CD4-positive, alpha-beta T cell treated with Interleukin-4 for 1 hour (primary cell): ENCODE measurements at regions not wholly inside any gene's neighbourhood (a gene's known extent, or its start where the extent isn't known, plus 50 kb on each side); places are given as distances from the start of the nearest gene placed in this dataset.
"Not testable (repeated sequence)": the region's sequence is repeated elsewhere in the genome, so short reads cannot be mapped to it uniquely, and the experiment has no call there.

Experiments used
- DNase-seq, 2 donors: peaks; one replicate each; pipeline ENCODE4 v3.0.0-alpha.2; 2020 to 2022

GRCh38 chr22:27105142-27106025 is 448.0 kb downstream of the MIAT start:
- no peak for DNase-seq

- DNase-seq, result no peak
Observed at GRCh38 chr22:27106985-27107384, 449.6 kb downstream of the MIAT start.

DNA sequence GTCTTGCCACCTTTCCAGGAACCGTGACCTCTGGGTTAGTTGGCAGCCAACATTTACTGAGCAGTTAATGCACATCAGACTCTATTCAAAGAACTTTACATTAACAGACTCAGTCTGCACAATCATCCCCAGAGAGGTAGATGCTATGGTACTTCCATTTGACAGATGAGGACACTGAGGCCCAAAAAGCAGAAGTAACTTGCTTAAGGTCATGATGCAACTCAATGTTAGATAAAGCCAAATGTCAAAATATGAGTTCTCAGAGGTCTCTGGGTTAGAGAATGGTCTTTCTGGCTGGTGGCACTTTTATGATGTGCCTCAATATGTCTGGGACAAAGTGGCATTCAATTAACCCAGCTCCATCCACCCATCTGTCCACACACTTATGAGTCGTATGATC is 450.0 kb downstream of the MIAT start:
- no peak for DNase-seq

GRCh38 chr22:27107824-27108223 is 450.4 kb downstream of the MIAT start:
- DNase-seq, result peak in 1 of 2 donors; percentile 34

GRCh38 chr22:27108425-27109114 is 451.2 kb downstream of the MIAT start:
- DNase-seq, result no peak

- not testable (repeated sequence) for DNase-seq
Observed at GRCh38 chr22:27109406-27109805, 452.0 kb downstream of the MIAT start.

DNA sequence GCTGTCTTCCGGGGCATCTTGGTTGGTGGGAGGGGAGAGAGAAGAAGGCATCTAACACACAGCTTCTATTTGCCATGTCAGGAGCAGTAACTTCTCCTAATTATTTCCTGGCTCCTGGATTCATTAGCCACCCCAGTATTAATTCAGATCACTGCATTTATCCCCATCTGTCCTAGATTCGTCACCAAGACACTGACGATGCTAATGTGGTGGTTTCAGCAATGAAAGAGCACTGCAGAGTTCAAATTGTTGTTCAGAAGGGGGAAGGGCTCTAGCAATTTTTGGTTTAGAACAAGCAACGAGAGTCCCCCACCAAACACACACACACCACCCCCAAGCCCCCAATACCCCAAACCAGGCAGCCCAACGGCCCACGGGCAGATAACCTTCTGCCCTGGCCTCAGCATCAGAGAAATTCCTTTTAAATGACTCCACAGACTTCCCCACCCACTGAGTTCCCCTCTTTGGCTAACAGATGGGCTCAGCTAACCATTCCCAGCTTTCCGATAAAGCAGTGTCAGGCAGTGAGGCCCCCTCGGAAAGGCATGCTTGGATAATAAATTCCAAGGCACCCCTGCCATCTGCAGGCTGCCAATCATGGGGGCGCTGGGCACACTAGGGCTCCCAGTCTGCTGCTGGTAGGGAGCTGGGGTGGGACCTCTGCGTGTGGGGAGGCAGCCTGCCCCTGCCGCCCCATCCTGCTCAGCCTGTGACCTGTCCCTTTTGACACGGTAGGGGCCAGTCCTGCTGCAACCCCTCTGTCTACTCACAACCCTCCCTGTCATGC is 453.5 kb downstream of the MIAT start:
- DNase-seq, result no peak

DNA sequence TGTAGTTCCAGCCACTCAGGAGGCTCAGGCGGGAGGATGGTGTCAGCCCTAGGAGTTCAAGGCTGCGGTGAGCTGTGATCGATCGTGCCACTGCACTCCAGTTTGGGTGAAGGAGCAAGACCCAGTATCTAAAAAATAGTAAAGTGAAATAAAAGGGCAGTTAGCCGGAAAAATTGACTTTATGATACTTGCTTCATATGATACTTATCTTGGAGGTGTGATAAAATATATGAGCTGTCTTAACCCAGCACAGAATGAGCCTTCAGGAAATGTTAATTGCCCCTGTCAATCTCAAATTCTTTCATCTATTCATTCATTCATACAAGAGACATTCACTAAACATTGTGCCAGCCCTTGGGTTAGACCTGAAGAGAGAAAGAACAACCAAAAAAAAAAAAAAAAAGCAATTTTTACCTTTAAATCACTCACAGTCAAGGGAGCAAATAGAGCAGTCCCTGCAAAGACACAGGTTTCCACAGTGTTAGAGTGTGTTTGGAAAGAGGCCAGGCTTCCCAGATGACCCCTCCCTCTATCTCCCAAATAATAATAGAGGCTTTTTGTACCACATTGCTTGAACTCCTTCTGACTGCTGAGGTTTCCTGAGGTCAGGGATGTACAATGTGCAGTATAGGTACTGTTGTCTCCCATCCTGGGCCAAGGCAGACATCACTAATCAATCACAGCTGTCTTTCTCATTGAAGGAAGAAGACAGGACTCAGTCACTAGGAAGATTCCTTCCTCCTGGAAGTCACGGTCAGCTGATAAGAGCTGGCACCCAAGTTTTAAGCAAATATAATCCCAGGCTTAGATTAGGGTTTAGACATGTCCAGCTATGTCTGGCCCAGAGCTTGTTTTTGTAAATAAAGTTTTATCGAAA is 454.6 kb downstream of the MIAT start:
- no peak for DNase-seq

GRCh38 chr22:27113211-27113635 is 455.8 kb downstream of the MIAT start:
- DNase-seq, result peak; percentile 1 to 76

- no peak for DNase-seq
Observed at GRCh38 chr22:27113641-27114040, 456.3 kb downstream of the MIAT start.

DNA sequence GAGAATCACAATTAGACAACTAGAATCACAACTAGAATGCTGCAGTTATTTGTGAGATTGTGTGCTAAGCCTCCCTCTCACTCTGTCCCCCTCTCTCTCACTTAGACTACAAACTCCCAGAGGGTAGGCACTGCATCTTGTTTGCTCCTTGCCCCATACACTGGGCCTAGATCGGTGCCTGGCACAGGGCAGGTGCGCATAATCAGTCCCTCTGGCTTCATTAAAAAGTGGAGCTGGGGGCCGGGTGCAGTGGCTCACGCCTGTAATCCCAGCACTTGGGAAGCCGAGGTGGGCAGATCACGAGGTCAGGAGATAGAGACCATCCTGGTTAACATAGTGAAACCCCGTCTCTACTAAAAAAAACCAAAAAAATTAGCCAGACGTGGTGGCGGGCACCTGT is 456.8 kb downstream of the MIAT start:
- DNase-seq, result no peak

- no peak for DNase-seq
Observed at GRCh38 chr22:27115410-27115809, 458.0 kb downstream of the MIAT start.

- no peak for DNase-seq
Observed at GRCh38 chr22:27115816-27116256, 458.4 kb downstream of the MIAT start.

DNA sequence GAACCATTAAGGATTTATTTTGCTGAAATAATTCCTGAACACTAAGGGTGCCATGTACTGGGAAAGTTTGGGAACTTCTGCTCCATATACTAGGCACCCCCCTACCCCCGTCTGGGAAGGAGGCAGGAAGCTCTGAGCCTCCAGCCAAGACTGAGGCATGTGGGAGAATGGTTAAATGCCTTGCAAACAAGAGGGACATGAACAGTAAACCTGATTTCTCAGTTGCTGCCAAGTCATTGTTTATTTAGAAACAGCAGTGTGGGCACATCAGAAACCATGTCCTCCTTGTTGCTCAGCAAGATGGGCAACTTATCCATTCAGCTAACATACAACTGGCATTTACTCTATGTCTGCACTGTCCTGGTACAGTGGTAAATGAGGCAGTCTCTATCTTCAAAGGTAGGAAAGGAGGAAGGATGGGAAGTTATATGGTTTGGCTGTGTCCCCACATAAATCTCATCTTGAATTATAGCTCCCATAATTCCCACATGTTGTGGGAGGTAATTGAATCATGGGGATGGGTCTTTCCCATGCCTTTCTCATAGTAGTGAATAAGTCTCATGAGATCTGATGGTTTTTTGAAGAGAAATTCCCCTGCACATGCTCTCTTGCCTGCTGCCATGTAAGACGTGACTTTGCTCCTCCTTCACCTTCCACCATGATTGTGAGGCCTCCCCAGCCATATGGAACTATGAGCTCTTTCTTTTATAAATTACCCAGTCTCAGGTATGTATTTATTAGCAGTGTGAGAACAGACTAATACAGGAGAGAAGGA is 459.1 kb downstream of the MIAT start:
- no peak for DNase-seq

- DNase-seq, result no peak
Observed at GRCh38 chr22:27120036-27120435, 462.6 kb downstream of the MIAT start.

- DNase-seq, result no peak
Observed at GRCh38 chr22:27122574-27122973, 465.2 kb downstream of the MIAT start.

- DNase-seq, result no peak
Observed at GRCh38 chr22:27123880-27124279, 466.5 kb downstream of the MIAT start.

DNA sequence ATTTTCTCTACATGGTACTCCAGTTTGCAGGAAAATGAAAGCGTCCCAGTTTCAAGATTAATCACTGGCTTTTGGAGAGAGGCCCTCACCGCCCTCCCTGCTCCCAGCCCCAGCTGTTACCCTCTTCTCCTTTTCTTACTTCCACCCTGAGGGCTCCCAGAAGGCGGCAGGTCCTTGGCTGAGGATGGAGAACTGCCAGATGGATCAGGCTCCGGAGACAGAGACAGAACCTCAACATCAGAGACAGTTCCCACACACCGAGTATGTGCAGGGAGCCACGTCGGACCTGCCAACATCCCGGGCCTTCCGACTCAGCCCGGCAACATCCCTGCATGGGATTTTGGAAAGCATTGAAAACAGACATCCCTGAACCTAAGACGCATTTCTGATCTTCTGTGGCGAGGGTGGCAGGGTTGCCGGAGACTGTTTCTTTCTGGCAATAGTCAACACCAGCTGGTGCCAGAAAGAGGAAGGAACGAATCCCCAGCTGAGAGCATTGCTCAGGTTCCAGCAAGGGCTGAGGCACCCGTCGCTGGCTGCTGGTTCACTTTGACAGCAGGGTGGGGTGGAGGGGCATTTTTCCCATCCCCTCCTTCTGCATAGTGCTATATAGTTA is 467.1 kb downstream of the MIAT start:
- peak in 1 of 2 donors; percentile 29 for DNase-seq

DNA sequence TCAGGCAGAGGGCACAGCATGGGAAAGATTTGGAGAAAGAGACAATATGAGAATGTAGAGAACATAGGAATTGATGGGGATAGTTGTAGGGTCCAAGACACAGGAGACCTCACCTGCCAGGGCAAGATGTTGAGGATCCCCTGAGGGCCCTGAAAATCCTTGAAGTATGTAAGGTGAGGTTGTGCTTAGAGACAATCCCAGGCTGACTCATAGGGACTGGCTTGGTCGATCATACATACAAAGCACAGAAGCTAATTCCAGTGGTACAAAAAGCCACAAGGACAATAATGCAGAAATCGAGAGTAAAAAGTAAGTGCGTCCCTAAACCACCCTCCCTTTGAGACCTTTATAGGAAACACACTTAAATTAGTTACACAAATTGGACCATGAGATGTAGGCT is 468.2 kb downstream of the MIAT start:
- no peak for DNase-seq

DNA sequence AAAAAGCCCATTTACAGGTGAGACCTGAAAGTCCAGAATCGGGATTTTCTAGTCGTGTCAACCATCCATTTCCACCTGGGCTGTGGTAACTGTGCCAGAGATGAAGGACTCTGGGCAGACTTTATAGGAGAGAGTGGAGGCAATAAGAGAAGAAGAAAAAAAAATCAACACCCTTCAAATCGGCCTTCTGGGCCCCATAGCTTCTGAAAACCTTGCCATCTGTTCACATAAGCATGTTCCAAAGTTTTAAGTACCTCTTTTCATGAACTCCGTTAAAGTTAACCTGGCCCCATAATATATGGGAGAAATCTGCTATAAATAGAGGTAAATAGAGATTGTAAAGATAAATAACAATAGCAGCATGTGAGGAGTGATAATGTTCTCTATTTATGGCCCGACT is 470.5 kb downstream of the MIAT start:
- no peak for DNase-seq
